Activated CD4-positive, CD25-positive, alpha-beta regulatory T cell treated with anti-CD3 and anti-CD28 coated beads, Interleukin-2, amount 50 U/mL, for 16 hours (primary cell): ENCODE measurements at regions not wholly inside any gene's neighbourhood (a gene's known extent, or its start where the extent isn't known, plus 50 kb on each side); places are given as distances from the start of the nearest gene placed in this dataset.
"Not testable (repeated sequence)": the region's sequence is repeated elsewhere in the genome, so short reads cannot be mapped to it uniquely, and the experiment has no call there.

ENCODE experiments used
- DNase-seq: peaks from one replicate; pipeline ENCODE4 v3.0.0-alpha.2; 2020; ENCODE audit warnings: low read depth, low spot score

- DNase-seq = no peak
Measured at GRCh38 chr5:15023266-15023665, 151.7 kb upstream of the ANKH start.

- DNase-seq = no peak
Measured at GRCh38 chr5:15021266-15022046, 149.9 kb upstream of the ANKH start.

- no peak for DNase-seq
Measured at GRCh38 chr5:15020736-15021135, 149.2 kb upstream of the ANKH start.

- DNase-seq = no peak
Measured at GRCh38 chr5:15014809-15015208, 143.2 kb upstream of the ANKH start.

GRCh38 chr5:15013654-15014463, 142.3 kb upstream of the ANKH start:
- DNase-seq = no peak

GRCh38 chr5:15012061-15012460, 140.5 kb upstream of the ANKH start:
- DNase-seq = no peak

- DNase-seq = no peak
Measured at GRCh38 chr5:15010936-15011335, 139.4 kb upstream of the ANKH start.

- no peak for DNase-seq
Measured at GRCh38 chr5:15009420-15009819, 137.8 kb upstream of the ANKH start.

- DNase-seq = no peak
Measured at GRCh38 chr5:15008921-15009320, 137.3 kb upstream of the ANKH start.

- DNase-seq = no peak
Measured at GRCh38 chr5:15008476-15008875, 136.9 kb upstream of the ANKH start.

GRCh38 chr5:15007646-15008045, 136.1 kb upstream of the ANKH start:
- no peak for DNase-seq

- DNase-seq = no peak
Measured at GRCh38 chr5:15004506-15004905, 132.9 kb upstream of the ANKH start.

- DNase-seq = peak; percentile 42
Measured at GRCh38 chr5:15003511-15003920, 131.9 kb upstream of the ANKH start.

- no peak for DNase-seq
Measured at GRCh38 chr5:15002791-15003190, 131.2 kb upstream of the ANKH start.

GRCh38 chr5:15002173-15002572, 130.6 kb upstream of the ANKH start:
- no peak for DNase-seq

GRCh38 chr5:15001517-15001916, 129.9 kb upstream of the ANKH start:
- DNase-seq = no peak

- DNase-seq = no peak
Measured at GRCh38 chr5:14998491-14998890, 126.9 kb upstream of the ANKH start.

GRCh38 chr5:14996997-14997396, 125.4 kb upstream of the ANKH start:
- DNase-seq = no peak

GRCh38 chr5:14995229-14995628, 123.7 kb upstream of the ANKH start:
- DNase-seq = no peak

GRCh38 chr5:14993459-14994133, 122.0 kb upstream of the ANKH start:
- not testable (repeated sequence) for DNase-seq

- not testable (repeated sequence) for DNase-seq
Measured at GRCh38 chr5:14992751-14993458, 121.3 kb upstream of the ANKH start.

GRCh38 chr5:14988223-14988622, 116.6 kb upstream of the ANKH start:
- no peak for DNase-seq
